ENCODE measurements at regions not wholly inside any gene's neighbourhood (a gene's known extent, or its start where the extent isn't known, plus 50 kb on each side); places are given as distances from the start of the nearest gene placed in this dataset.
"Not testable (repeated sequence)": the region's sequence is repeated elsewhere in the genome, so short reads cannot be mapped to it uniquely, and the experiment has no call there.

GRCh38 chr10:120788771-120789170 lies 62.4 kb upstream of the WDR11 start:
- DNase-seq (ENCODE audit: low read depth) = no peak
- Histone ChIP-seq H3K4me3 (ENCODE audit: low read depth, low read length) (no peak overlapping the region), H3K36me3 (ENCODE audit: control insufficient read depth, insufficient read depth, low read length) (no peaks in the 10 kb centered on the region), H3K27me3 (ENCODE audit: control insufficient read depth, insufficient read depth, low read length) (no peaks in the 10 kb centered on the region)
- ChIA-PET CTCF (no interaction called here), POLR2A (no interaction called here)
- TF ChIP-seq CTCF (IDR thresholded peaks at IDR 0.05; ENCODE audit: insufficient read depth, low read depth, low read length) = no peak

GRCh38 chr10:120789303-120790203 lies 61.6 kb upstream of the WDR11 start:
- CTCF ChIA-PET = no interaction called here
- H3K36me3 ChIP-seq (ENCODE audit: control insufficient read depth, insufficient read depth, low read length) = no peaks in the 10 kb centered on the region
- no peaks in the 10 kb centered on the region for H3K27me3 ChIP-seq (ENCODE audit: control insufficient read depth, insufficient read depth, low read length)
- POLR2A ChIA-PET = no interaction called here
- TF ChIP-seq CTCF (IDR thresholded peaks at IDR 0.05; ENCODE audit: insufficient read depth, low read depth, low read length) = no peak
- DNase-seq (ENCODE audit: low read depth) = no peak
- no peak overlapping the region for H3K4me3 ChIP-seq (ENCODE audit: low read depth, low read length)

GRCh38 chr10:120791316-120791715 lies 59.8 kb upstream of the WDR11 start:
- DNase-seq (ENCODE audit: low read depth) = no peak
- TF ChIP-seq CTCF (IDR thresholded peaks at IDR 0.05; ENCODE audit: insufficient read depth, low read depth, low read length) = no peak
- H3K27me3 ChIP-seq (ENCODE audit: control insufficient read depth, insufficient read depth, low read length) = no peaks in the 10 kb centered on the region
- CTCF ChIA-PET = no interaction called here
- POLR2A ChIA-PET = no interaction called here
- H3K36me3 ChIP-seq (ENCODE audit: control insufficient read depth, insufficient read depth, low read length) = no peaks in the 10 kb centered on the region
- H3K4me3 ChIP-seq (ENCODE audit: low read depth, low read length) = no peak overlapping the region

- Histone ChIP-seq H3K27me3 (ENCODE audit: control insufficient read depth, insufficient read depth, low read length) (no peaks in the 10 kb centered on the region), H3K4me3 (ENCODE audit: low read depth, low read length) (no peak overlapping the region), H3K36me3 (ENCODE audit: control insufficient read depth, insufficient read depth, low read length) (no peaks in the 10 kb centered on the region)
- CTCF ChIA-PET = interaction anchor here (0.7 kb wide), 1 partner anchor 11 kb away, joined by 3 read pairs; no protein-coding TSS in a partner anchor
- POLR2A ChIA-PET = no interaction called here
- TF ChIP-seq CTCF (IDR thresholded peaks at IDR 0.05; ENCODE audit: insufficient read depth, low read depth, low read length) = no peak
- no peak for DNase-seq (ENCODE audit: low read depth)
Observed at GRCh38 chr10:120793088-120793487, 58.1 kb upstream of the WDR11 start.

GRCh38 chr10:120794390-120794789 lies 56.8 kb upstream of the WDR11 start:
- Histone ChIP-seq H3K4me3 (ENCODE audit: low read depth, low read length) (no peak overlapping the region), H3K36me3 (ENCODE audit: control insufficient read depth, insufficient read depth, low read length) (no peaks in the 10 kb centered on the region), H3K27me3 (ENCODE audit: control insufficient read depth, insufficient read depth, low read length) (no peaks in the 10 kb centered on the region)
- no peak for TF ChIP-seq CTCF (IDR thresholded peaks at IDR 0.05; ENCODE audit: insufficient read depth, low read depth, low read length)
- ChIA-PET CTCF (no interaction called here), POLR2A (no interaction called here)
- no peak for DNase-seq (ENCODE audit: low read depth)

- H3K4me3 ChIP-seq (ENCODE audit: low read depth, low read length); CTCF ChIA-PET; H3K36me3 ChIP-seq (ENCODE audit: control insufficient read depth, insufficient read depth, low read length); DNase-seq (ENCODE audit: low read depth); H3K27me3 ChIP-seq (ENCODE audit: control insufficient read depth, insufficient read depth, low read length); POLR2A ChIA-PET: not testable (repeated sequence)
Observed at GRCh38 chr10:120798276-120798675, 52.9 kb upstream of the WDR11 start.
